GM12878 (cell line): ENCODE measurements at regions not wholly inside any gene's neighbourhood (a gene's known extent, or its start where the extent isn't known, plus 50 kb on each side); places are given as distances from the start of the nearest gene placed in this dataset.

Experiments
- ATAC-seq: fragments of 200-7000 bp; cut with Tn5 transposase; 3 replicates; pipeline ENCODE4 v1.9.1; 2020; ENCODE audit warnings: mild to moderate bottlenecking, moderate library complexity
- BruUV-seq: library from RNA; stranded (reverse); fragments of 400-500 nt; replicated peaks from 2 replicates; lab custom pipeline; 2021; lab: Mats Ljungman, UMichigan
- CTCF ChIA-PET: fragments of 300-600 bp; sonication (Branson Sonifier 250); formaldehyde crosslinking; extraction: SDS; loops from one replicate; lab custom pipeline; 2021; ENCODE audit warnings: inconsistent platforms; lab: Yijun Ruan, JAX
- POLR2A ChIA-PET: fragments of 350-600 bp; formaldehyde crosslinking; extraction: SDS; loops from one replicate; lab custom pipeline; 2021; ENCODE audit warnings: inconsistent platforms; lab: Charles Lee
- RAD21 ChIA-PET: fragments of 300-600 bp; sonication (Branson Sonifier 250); formaldehyde crosslinking; loops from one replicate; lab custom pipeline; 2023; ENCODE audit warnings: antibody characterized with exemption; ENCODE audit not compliant: unreplicated experiment; lab: Charles Lee
- SMC1A ChIA-PET: fragments of 300-600 bp; sonication (Branson Sonifier 250); formaldehyde crosslinking; loops from one replicate; lab custom pipeline; 2023; ENCODE audit not compliant: unreplicated experiment, uncharacterized antibody; lab: Charles Lee
- DNase-seq: peaks from one replicate; pipeline ENCODE4 v3.0.0-alpha.2; 2011; ENCODE audit warnings: low read depth, low spot score
- FAIRE-seq: peaks from 3 replicates; lab custom pipeline; 2011; peaks lifted over from hg19 to GRCh38; lab: Jason Lieb, UNC
- H2AFZ ChIP-seq: 2 replicates; pipeline ENCODE4 v1.6.0; 2011; ENCODE audit warnings: low read depth, low read length, control low read depth; ENCODE audit not compliant: control insufficient read depth
- H3K27ac ChIP-seq: 2 replicates; pipeline ENCODE4 v1.5.1; 2011; ENCODE audit warnings: control low read depth; ENCODE audit not compliant: control insufficient read depth, insufficient read depth
- H3K27me3 ChIP-seq, 2 experiments: replicated peaks in 1 of 2; 2 replicates each; pipeline versions ENCODE4 v1.6.0 to v1.6.1; 2011; ENCODE audit warnings: low read length in 1 of 2; ENCODE audit not compliant: control insufficient read depth in 2 of 2, insufficient read depth in 2 of 2
- H3K36me3 ChIP-seq, 2 experiments: 2 replicates each; pipeline ENCODE4 v1.5.1; 2011; ENCODE audit warnings: low read length in 1 of 2; ENCODE audit not compliant: control insufficient read depth in 2 of 2, insufficient read depth in 2 of 2
- H3K4me1 ChIP-seq: 2 replicates; pipeline ENCODE4 v1.6.1; 2011; ENCODE audit warnings: mild to moderate bottlenecking, low read length, moderate library complexity, mixed read lengths; ENCODE audit not compliant: control insufficient read depth, insufficient read depth
- H3K4me2 ChIP-seq: 2 replicates; pipeline ENCODE4 v1.6.0; 2011; ENCODE audit warnings: control low read depth; ENCODE audit not compliant: control insufficient read depth, insufficient read depth
- H3K4me3 ChIP-seq: fragments of 200-600 bp; sonication (generic); 2 replicates; pipeline ENCODE4 v1.5.1; 2016
- H3K79me2 ChIP-seq: 2 replicates; pipeline ENCODE4 v1.6.0; 2011; ENCODE audit warnings: low read length; ENCODE audit not compliant: control insufficient read depth, insufficient read depth
- H3K9ac ChIP-seq: 2 replicates; pipeline ENCODE4 v1.8.0; 2011; ENCODE audit warnings: low read length, control low read depth, mixed read lengths; ENCODE audit not compliant: control insufficient read depth, insufficient read depth
- H3K9me3 ChIP-seq: replicated peaks from 3 replicates; pipeline ENCODE4 v1.5.1; 2011; ENCODE audit warnings: mild to moderate bottlenecking, low read length; ENCODE audit not compliant: control insufficient read depth, insufficient read depth
- H4K20me1 ChIP-seq: 2 replicates; pipeline ENCODE4 v1.6.0; 2011; ENCODE audit not compliant: control insufficient read depth, insufficient read depth
- BACH1 ChIP-seq: fragments of 450-650 bp; IDR thresholded peaks from 2 replicates; pipeline ENCODE4 v1.6.1; 2017; ENCODE audit warnings: mild to moderate bottlenecking, borderline replicate concordance
- IKZF2 ChIP-seq, 2 experiments: fragments of 450-650 bp; IDR thresholded peaks; 2 replicates each; pipeline ENCODE4 v1.6.1; 2017; ENCODE audit warnings: mild to moderate bottlenecking in 2 of 2, moderate library complexity in 2 of 2
- MYB ChIP-seq: fragments of 150-350 bp; IDR thresholded peaks from 2 replicates; pipeline ENCODE4 v1.6.1; 2014; ENCODE audit warnings: mild to moderate bottlenecking, low read depth, low read length, borderline replicate concordance
- SMC3 ChIP-seq: IDR thresholded peaks from 2 replicates; pipeline ENCODE4 v1.6.1; 2011; ENCODE audit warnings: low read length, improper control_type of control experiment, borderline replicate concordance
- ZBED1 ChIP-seq: IDR thresholded peaks from 2 replicates; pipeline ENCODE4 v1.6.1; 2016; ENCODE audit warnings: borderline replicate concordance
- in situ Hi-C: fragments of 300-500 bp; cut with MboI; formaldehyde crosslinking; loops from 9 replicates; pipeline ENCODE4 v1.14.3; 2018; ENCODE audit warnings: mixed read lengths
- intact Hi-C: fragments of 100-400 bp; cut with micrococcal nuclease; formaldehyde crosslinking; loops from one replicate; pipeline ENCODE4 v1.14.2; 2022; ENCODE audit not compliant: unreplicated experiment
- TF ChIP-seq, protein P1 (sequence below): fragments of 450-650 bp; IDR thresholded peaks from 2 replicates; pipeline ENCODE4 v1.6.1; 2016; ENCODE audit warnings: mild to moderate bottlenecking

DNA sequence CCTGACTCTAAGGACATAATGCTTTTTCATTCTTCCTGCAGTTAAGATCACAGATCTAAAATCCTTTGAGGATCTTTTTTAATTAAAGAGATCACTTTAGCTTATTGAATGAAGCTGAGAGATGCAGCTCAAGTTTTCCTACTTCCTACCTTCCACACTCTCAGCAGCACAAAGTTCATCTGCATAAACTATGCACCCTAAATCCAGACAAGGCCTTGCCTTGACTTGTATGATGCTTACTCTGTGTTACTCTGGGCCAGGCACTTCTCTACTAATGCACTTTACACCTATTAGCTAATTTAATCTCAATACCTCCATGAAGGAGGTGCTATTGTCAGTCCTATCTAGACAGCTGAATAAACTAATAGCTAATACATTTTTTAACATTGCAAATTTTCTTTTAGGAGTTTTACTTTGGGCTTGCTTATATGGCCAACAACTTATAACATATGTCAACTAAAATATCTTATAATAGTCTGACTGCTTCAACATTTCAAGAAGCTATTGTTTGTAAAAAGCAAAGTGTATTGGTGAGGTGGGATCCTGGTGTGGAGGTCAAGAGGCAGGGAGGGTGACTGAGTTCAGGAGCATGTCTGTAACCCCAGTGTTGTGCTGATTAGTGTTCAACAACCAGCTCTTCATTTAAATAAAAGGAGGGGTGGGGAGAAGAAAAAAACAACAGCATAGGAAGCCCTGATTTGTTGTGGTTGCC lies 172.4 kb upstream of the ATP11B start:
- intact Hi-C loops: no loop called here
- Histone ChIP-seq H2AFZ (no peak overlapping the region), H3K79me2 (no peaks in the 10 kb centered on the region), H3K36me3 (no peaks in the 10 kb centered on the region), H3K4me1 (no peaks in the 10 kb centered on the region), H3K4me2 (no peak overlapping the region), H3K9me3 (no peaks in the 10 kb centered on the region), H4K20me1 (no peaks in the 10 kb centered on the region), H3K27me3 (no peaks in the 10 kb centered on the region; a peak in 1 of 4 replicates), H3K4me3 (no peak overlapping the region), H3K27ac (no peak overlapping the region), H3K9ac (no peak overlapping the region)
- BruUV-seq: no TSS peak
- no peak for ATAC-seq
- FAIRE-seq: no peak
- RAD21 ChIA-PET: interaction anchor here (0.8 to 1.7 kb wide), 2 partner anchors 62 to 64 kb away, joined by 3 to 4 read pairs; no protein-coding TSS in a partner anchor
- SMC1A ChIA-PET: interaction anchor here (0.7 to 2.2 kb wide), 5 partner anchors 8 to 164 kb away, joined by 3 to 7 read pairs (median 3); no protein-coding TSS in a partner anchor
- TF ChIP-seq BACH1 (no peak), IKZF2 (IDR thresholded peaks at IDR 0.05) (no peak), SMC3 (no peak), MYB (no peak), ZBED1 (no peak)
- TF ChIP-seq, protein P1, sequence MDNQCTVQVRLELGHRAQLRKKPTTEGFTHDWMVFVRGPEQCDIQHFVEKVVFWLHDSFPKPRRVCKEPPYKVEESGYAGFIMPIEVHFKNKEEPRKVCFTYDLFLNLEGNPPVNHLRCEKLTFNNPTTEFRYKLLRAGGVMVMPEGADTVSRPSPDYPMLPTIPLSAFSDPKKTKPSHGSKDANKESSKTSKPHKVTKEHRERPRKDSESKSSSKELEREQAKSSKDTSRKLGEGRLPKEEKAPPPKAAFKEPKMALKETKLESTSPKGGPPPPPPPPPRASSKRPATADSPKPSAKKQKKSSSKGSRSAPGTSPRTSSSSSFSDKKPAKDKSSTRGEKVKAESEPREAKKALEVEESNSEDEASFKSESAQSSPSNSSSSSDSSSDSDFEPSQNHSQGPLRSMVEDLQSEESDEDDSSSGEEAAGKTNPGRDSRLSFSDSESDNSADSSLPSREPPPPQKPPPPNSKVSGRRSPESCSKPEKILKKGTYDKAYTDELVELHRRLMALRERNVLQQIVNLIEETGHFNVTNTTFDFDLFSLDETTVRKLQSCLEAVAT: no peak
- CTCF ChIA-PET: interaction anchor here (0.9 to 3.0 kb wide), 8 partner anchors 26 to 912 kb away, joined by 3 to 17 read pairs (median 4); no protein-coding TSS in a partner anchor
- in situ Hi-C loops: no loop called here
- DNase-seq: no peak
- POLR2A ChIA-PET: no interaction called here
